ENCODE measurements at regions not wholly inside any gene's neighbourhood (a gene's known extent, or its start where the extent isn't known, plus 50 kb on each side); places are given as distances from the start of the nearest gene placed in this dataset.

DNA sequence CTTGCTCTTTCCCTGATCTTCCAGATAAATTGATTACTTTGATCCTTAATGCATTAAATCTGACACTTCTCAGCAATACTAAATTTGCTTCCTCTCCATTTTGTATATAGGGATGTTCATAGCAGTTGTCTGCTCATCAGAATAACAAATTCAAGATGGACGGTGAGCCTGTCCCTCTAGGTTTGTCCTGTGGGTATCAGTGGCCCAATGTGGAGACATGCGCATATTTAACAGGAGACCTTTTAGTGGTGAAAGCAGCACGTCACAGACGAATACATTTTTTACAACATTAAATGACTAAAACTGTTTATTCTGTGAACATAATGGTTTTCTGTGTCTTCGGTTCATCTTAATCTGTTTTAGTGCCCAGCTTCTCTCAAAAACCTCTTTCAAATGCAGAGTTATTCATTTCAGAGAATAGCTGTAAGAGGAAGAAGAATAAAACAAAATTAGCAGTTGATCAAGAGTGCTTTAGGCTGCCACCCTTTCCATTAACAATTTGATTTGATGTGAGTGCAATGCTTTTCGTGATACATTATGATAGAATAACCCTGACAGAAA, 1970.4 kb upstream of the WWC1 start:
- TF ChIP-seq, protein P1, sequence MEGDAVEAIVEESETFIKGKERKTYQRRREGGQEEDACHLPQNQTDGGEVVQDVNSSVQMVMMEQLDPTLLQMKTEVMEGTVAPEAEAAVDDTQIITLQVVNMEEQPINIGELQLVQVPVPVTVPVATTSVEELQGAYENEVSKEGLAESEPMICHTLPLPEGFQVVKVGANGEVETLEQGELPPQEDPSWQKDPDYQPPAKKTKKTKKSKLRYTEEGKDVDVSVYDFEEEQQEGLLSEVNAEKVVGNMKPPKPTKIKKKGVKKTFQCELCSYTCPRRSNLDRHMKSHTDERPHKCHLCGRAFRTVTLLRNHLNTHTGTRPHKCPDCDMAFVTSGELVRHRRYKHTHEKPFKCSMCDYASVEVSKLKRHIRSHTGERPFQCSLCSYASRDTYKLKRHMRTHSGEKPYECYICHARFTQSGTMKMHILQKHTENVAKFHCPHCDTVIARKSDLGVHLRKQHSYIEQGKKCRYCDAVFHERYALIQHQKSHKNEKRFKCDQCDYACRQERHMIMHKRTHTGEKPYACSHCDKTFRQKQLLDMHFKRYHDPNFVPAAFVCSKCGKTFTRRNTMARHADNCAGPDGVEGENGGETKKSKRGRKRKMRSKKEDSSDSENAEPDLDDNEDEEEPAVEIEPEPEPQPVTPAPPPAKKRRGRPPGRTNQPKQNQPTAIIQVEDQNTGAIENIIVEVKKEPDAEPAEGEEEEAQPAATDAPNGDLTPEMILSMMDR (IDR thresholded peaks at IDR 0.05; ENCODE audit: extremely low read depth, insufficient read depth, missing control alignments), result no peak
- in situ Hi-C loops (cut with MboI; ENCODE audit: low pct_unique_long_range_greater_than_20kb, low sequenced_read_pairs, unreplicated experiment), result no loop called here
- no peak for DNase-seq (ENCODE audit: low spot score)

DNA sequence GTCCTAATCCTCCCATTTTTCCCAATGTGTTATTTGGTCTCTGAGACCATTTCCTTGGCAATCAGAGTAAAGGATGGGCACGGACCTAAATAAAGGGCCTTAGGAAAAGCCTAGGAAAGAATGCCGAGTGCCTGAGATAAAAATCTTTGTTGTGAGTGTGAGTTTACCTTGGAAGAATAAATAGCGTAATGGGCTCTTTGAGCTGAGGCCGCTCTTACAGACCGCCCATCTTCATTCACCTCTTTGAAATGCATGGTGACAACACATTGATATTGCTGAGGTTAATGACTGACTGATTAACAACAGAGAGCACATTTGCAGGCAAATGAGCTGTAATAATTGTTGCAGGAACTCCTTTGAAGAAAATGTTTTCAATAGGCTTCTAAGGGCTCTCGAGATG, 1967.1 kb upstream of the WWC1 start:
- in situ Hi-C loops (cut with MboI; ENCODE audit: low pct_unique_long_range_greater_than_20kb, low sequenced_read_pairs, unreplicated experiment), result no loop called here
- no peak for DNase-seq (ENCODE audit: low spot score)
- TF ChIP-seq, protein P1 (IDR thresholded peaks at IDR 0.05; ENCODE audit: extremely low read depth, insufficient read depth, missing control alignments), result no peak

DNA sequence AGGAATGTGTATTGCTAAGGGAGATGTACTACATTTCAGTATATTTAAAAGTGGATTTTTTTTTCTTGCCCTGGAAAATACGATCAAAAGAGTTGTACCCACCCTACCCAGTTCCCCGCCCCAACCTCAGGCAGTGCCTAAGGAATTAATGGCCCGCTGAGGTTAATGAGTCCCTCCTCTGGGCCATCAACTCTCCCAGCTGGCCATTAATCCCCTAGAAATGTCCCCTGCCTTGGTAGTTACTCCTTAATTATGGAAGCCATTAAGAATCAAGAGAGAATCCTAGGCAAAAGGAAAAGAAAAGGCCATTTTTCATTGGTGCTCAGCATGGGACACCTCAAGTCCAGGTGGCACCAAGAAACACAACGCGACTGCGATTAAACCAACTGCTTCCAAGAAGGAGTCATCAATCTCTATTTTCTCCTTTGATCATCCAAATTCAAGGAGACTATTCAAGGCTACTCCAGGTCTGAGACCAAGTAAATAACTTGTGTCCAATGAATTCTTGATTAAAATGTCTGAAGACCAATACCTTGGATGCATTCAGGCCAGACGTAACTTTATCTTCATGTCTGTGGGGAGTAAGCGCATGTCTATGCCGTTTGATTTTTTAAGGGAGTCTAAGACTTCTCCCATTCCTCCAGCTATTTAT, 1962.2 kb upstream of the WWC1 start:
- DNase-seq (ENCODE audit: low spot score), result no peak
- in situ Hi-C loops (cut with MboI; ENCODE audit: low pct_unique_long_range_greater_than_20kb, low sequenced_read_pairs, unreplicated experiment), result no loop called here
- TF ChIP-seq, protein P1 (IDR thresholded peaks at IDR 0.05; ENCODE audit: extremely low read depth, insufficient read depth, missing control alignments), result no peak

DNA sequence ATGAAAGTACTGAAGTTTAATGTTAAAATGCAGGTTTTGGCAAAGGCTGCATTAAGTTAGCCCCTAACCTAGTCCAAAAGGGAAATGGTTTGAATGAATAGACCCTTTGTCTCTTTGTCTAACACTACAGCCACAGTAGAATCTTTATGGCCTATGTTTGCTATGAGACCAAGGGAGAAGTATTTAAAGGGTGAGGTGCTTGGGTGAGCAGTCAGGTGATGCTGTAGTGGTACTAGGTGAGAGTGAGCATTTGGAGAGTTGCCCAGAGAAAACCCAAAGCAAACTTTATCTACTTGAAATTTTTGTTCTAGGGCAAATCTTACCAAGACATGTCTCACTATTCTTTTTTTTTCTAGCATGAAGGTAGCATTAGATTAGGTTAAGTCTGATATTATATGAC, 1961.4 kb upstream of the WWC1 start:
- in situ Hi-C loops (cut with MboI; ENCODE audit: low pct_unique_long_range_greater_than_20kb, low sequenced_read_pairs, unreplicated experiment), result no loop called here
- DNase-seq (ENCODE audit: low spot score), result no peak
- TF ChIP-seq, protein P1 (IDR thresholded peaks at IDR 0.05; ENCODE audit: extremely low read depth, insufficient read depth, missing control alignments), result no peak

DNA sequence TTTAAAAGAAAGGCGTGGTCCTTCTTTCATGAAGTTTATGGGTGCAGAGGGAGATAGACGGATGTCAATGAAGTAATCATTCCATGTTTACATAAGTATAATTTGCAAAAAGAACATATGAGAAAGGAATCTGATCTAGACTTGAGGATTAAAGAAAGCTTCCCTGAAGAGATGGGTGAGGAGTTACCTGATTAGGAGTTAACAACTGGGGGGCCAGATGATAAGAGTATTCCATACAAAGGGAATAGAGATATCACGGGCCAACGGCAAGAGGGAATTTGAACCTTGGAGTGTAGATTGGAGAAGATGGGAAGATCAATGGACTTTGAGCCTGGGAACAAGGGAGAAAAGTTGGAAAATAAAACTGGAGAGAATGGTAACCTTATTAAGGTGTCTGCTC, 1959.9 kb upstream of the WWC1 start:
- DNase-seq (ENCODE audit: low spot score), result no peak
- TF ChIP-seq, protein P1 (IDR thresholded peaks at IDR 0.05; ENCODE audit: extremely low read depth, insufficient read depth, missing control alignments), result no peak
- in situ Hi-C loops (cut with MboI; ENCODE audit: low pct_unique_long_range_greater_than_20kb, low sequenced_read_pairs, unreplicated experiment), result no loop called here

DNA sequence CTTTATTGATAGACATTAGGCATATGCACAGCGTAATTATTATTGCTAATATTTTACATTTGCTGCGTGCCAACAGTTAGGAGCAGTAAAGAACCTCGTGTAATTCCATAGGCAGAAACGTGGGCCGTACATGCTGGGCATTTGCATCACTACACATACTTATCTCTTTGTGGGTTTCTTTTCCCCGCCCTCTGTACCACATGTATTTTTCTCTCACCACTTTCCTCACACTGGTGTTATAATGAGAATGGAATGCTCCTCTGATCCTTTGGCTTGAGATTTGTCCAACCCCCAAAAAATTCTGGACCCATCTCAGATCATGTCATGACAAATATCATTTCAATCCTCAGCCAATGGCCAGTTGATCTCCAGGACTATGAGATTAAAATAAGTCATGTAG, 1952.6 kb upstream of the WWC1 start:
- in situ Hi-C loops (cut with MboI; ENCODE audit: low pct_unique_long_range_greater_than_20kb, low sequenced_read_pairs, unreplicated experiment), result no loop called here
- DNase-seq (ENCODE audit: low spot score), result no peak
- TF ChIP-seq, protein P1 (IDR thresholded peaks at IDR 0.05; ENCODE audit: extremely low read depth, insufficient read depth, missing control alignments), result no peak
